ENCODE measurements at regions not wholly inside any gene's neighbourhood (a gene's known extent, or its start where the extent isn't known, plus 50 kb on each side); places are given as distances from the start of the nearest gene placed in this dataset.

DNA sequence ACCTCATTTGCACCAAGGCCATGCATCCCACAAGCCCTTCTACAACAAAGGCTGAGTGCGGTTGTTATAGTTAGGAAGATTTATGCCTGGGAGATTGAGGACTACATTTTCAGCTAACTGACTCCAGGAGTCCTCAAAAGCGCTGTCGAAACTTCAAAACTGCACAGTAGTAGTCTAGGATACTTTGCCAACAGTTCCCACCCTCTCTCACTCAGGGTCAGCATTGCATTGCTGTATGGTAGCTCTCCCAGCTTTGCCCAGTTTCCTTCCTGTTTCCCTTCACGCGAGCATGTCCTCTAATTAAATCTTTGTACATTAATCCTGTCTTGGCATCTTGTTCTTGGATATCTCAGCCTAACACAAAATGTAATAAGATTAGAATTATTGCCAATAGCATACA lies 420.6 kb upstream of the UBE2E3 start:
- TF ChIP-seq, protein P1, sequence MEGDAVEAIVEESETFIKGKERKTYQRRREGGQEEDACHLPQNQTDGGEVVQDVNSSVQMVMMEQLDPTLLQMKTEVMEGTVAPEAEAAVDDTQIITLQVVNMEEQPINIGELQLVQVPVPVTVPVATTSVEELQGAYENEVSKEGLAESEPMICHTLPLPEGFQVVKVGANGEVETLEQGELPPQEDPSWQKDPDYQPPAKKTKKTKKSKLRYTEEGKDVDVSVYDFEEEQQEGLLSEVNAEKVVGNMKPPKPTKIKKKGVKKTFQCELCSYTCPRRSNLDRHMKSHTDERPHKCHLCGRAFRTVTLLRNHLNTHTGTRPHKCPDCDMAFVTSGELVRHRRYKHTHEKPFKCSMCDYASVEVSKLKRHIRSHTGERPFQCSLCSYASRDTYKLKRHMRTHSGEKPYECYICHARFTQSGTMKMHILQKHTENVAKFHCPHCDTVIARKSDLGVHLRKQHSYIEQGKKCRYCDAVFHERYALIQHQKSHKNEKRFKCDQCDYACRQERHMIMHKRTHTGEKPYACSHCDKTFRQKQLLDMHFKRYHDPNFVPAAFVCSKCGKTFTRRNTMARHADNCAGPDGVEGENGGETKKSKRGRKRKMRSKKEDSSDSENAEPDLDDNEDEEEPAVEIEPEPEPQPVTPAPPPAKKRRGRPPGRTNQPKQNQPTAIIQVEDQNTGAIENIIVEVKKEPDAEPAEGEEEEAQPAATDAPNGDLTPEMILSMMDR (IDR thresholded peaks at IDR 0.05): no peak
- TF ChIP-seq POLR2A (IDR thresholded peaks at IDR 0.05) (no peak), POLR2AphosphoS5 (IDR thresholded peaks at IDR 0.05) (no peak)
